IMR-90 (cell line): ENCODE measurements at regions not wholly inside any gene's neighbourhood (a gene's known extent, or its start where the extent isn't known, plus 50 kb on each side); places are given as distances from the start of the nearest gene placed in this dataset.

Source experiments
- ATAC-seq: fragments of 200-7000 bp; cut with Tn5 transposase; 2 replicates; pipeline ENCODE4 v1.9.1; 2020; ENCODE audit warnings: low read depth, mild to moderate bottlenecking, moderate library complexity
- BruUV-seq: library from RNA; stranded (reverse); fragments of 400-500 nt; replicated peaks from 2 replicates; lab custom pipeline; 2021; lab: Mats Ljungman, UMichigan
- CTCF ChIA-PET: fragments of 300-600 bp; formaldehyde crosslinking; extraction: SDS; loops from one replicate; lab custom pipeline; 2021; ENCODE audit warnings: antibody characterized with exemption; lab: Yijun Ruan, JAX
- POLR2A ChIA-PET: fragments of 300-600 bp; sonication (Branson Sonifier 250); formaldehyde crosslinking; loops from one replicate; lab custom pipeline; 2022; ENCODE audit warnings: antibody characterized with exemption; ENCODE audit not compliant: unreplicated experiment; lab: Charles Lee
- DNase-seq: peaks from one replicate; pipeline ENCODE4 v3.0.0; 2013
- H2AFZ ChIP-seq: replicated peaks from 2 replicates; pipeline ENCODE3; 2013; ENCODE audit warnings: low read length, mild to moderate bottlenecking; ENCODE audit not compliant: poor library complexity
- H2AK5ac ChIP-seq: 2 replicates; pipeline ENCODE4 v1.6.1; 2013; ENCODE audit warnings: low read depth, low read length, inconsistent platforms
- H2AK9ac ChIP-seq: replicated peaks from 2 replicates; pipeline ENCODE3; 2013; ENCODE audit warnings: mild to moderate bottlenecking, low read depth, low read length, moderate library complexity; ENCODE audit not compliant: poor library complexity
- H2BK120ac ChIP-seq: 2 replicates; pipeline ENCODE4 v1.6.1; 2013; ENCODE audit warnings: low read depth, low read length, inconsistent platforms
- H2BK15ac ChIP-seq: 3 replicates; pipeline ENCODE4 v1.6.1; 2013; ENCODE audit warnings: low read depth, low read length, inconsistent platforms
- H2BK20ac ChIP-seq: 2 replicates; pipeline ENCODE4 v1.6.1; 2013; ENCODE audit warnings: low read depth, mild to moderate bottlenecking, inconsistent platforms, low read length, moderate library complexity
- H2BK5ac ChIP-seq: 2 replicates; pipeline ENCODE4 v1.6.1; 2013; ENCODE audit warnings: mild to moderate bottlenecking, low read depth, low read length, inconsistent platforms; ENCODE audit not compliant: poor library complexity, severe bottlenecking
- H3K14ac ChIP-seq: replicated peaks from 2 replicates; pipeline ENCODE4 v1.6.1; 2013; ENCODE audit warnings: low read depth, low read length, inconsistent platforms
- H3K18ac ChIP-seq: 2 replicates; pipeline ENCODE4 v1.6.1; 2013; ENCODE audit warnings: low read depth, low read length, control low read depth
- H3K23ac ChIP-seq: 2 replicates; pipeline ENCODE4 v1.6.1; 2013; ENCODE audit warnings: low read depth, low read length, inconsistent platforms
- H3K27ac ChIP-seq: 2 replicates; pipeline ENCODE4 v1.5.1; 2013; ENCODE audit warnings: mild to moderate bottlenecking, control low read depth, low read length; ENCODE audit not compliant: insufficient read depth
- H3K27me3 ChIP-seq: 2 replicates; pipeline ENCODE4 v1.6.1; 2013; ENCODE audit warnings: low read length; ENCODE audit not compliant: control insufficient read depth, insufficient read depth
- H3K36me3 ChIP-seq: 2 replicates; pipeline ENCODE4 v1.6.1; 2013; ENCODE audit warnings: low read length, mixed read lengths; ENCODE audit not compliant: control insufficient read depth, insufficient read depth
- H3K4ac ChIP-seq: 2 replicates; pipeline ENCODE4 v1.6.1; 2013; ENCODE audit warnings: low read depth, low read length, inconsistent platforms
- H3K4me1 ChIP-seq: 2 replicates; pipeline ENCODE4 v1.6.1; 2013; ENCODE audit warnings: low read length, mixed read lengths; ENCODE audit not compliant: control insufficient read depth, insufficient read depth
- H3K4me2 ChIP-seq: 2 replicates; pipeline ENCODE4 v1.6.1; 2013; ENCODE audit warnings: low read depth, mild to moderate bottlenecking, control low read depth, low read length, moderate library complexity
- H3K4me3 ChIP-seq: 2 replicates; pipeline ENCODE4 v1.5.1; 2013; ENCODE audit warnings: low read depth, mild to moderate bottlenecking, control low read depth, low read length, moderate library complexity; ENCODE audit not compliant: insufficient read depth
- H3K56ac ChIP-seq: 2 replicates; pipeline ENCODE4 v1.6.1; 2013; ENCODE audit warnings: low read length, inconsistent platforms; ENCODE audit not compliant: insufficient read depth; ENCODE audit errors: extremely low read depth
- H3K79me1 ChIP-seq, 2 experiments: 2 replicates each; pipeline ENCODE4 v1.6.1; 2013; ENCODE audit warnings: low read length in 2 of 2, inconsistent platforms in 1 of 2, low read depth in 1 of 2
- H3K9ac ChIP-seq: 2 replicates; pipeline ENCODE4 v1.6.1; 2013; ENCODE audit warnings: low read depth, low read length, control low read depth
- H3K9me1 ChIP-seq: 2 replicates; pipeline ENCODE4 v1.6.1; 2013; ENCODE audit warnings: low read length, inconsistent platforms; ENCODE audit not compliant: insufficient read depth
- H3K9me3 ChIP-seq: 2 replicates; pipeline ENCODE4 v1.6.1; 2013; ENCODE audit warnings: low read length; ENCODE audit not compliant: control insufficient read depth, insufficient read depth
- H4K20me1 ChIP-seq: 2 replicates; pipeline ENCODE4 v1.6.1; 2013; ENCODE audit warnings: low read length, inconsistent platforms; ENCODE audit not compliant: insufficient read depth
- H4K5ac ChIP-seq: 2 replicates; pipeline ENCODE4 v1.6.1; 2013; ENCODE audit warnings: mild to moderate bottlenecking, low read depth, low read length, control low read depth
- H4K8ac ChIP-seq, 2 experiments: 2 replicates each; pipeline ENCODE4 v1.6.1; 2013; ENCODE audit warnings: low read depth in 2 of 2, low read length in 2 of 2, control low read depth in 1 of 2, inconsistent platforms in 1 of 2
- H4K91ac ChIP-seq: 2 replicates; pipeline ENCODE4 v1.6.1; 2013; ENCODE audit warnings: low read depth, low read length, inconsistent platforms; ENCODE audit not compliant: insufficient read depth
- BHLHE40 ChIP-seq: fragments of 150-350 bp; IDR thresholded peaks from 2 replicates; pipeline ENCODE4 v1.6.1; 2016; ENCODE audit warnings: mild to moderate bottlenecking, low read depth, low read length
- CHD1 ChIP-seq: IDR thresholded peaks from 2 replicates; pipeline ENCODE4 v1.6.1; 2012; ENCODE audit warnings: low read depth, low read length, improper control_type of control experiment
- MAFK ChIP-seq: IDR thresholded peaks from 2 replicates; pipeline ENCODE4 v1.6.1; 2012; ENCODE audit warnings: low read depth, low read length, improper control_type of control experiment
- MAZ ChIP-seq: IDR thresholded peaks from 2 replicates; pipeline ENCODE4 v1.6.1; 2012; ENCODE audit warnings: low read depth, mild to moderate bottlenecking, low read length, improper control_type of control experiment, moderate library complexity, borderline replicate concordance
- NFE2L2 ChIP-seq: fragments of 150-350 bp; IDR thresholded peaks from 2 replicates; pipeline ENCODE4 v1.6.1; 2016; ENCODE audit warnings: low read depth, mild to moderate bottlenecking, low read length
- POLR2A ChIP-seq: IDR thresholded peaks from 2 replicates; pipeline ENCODE4 v1.6.1; 2012; ENCODE audit warnings: mild to moderate bottlenecking, low read depth, low read length
- RAD21 ChIP-seq: IDR thresholded peaks from 2 replicates; pipeline ENCODE4 v1.6.1; 2012; ENCODE audit warnings: low read length, improper control_type of control experiment
- RFX5 ChIP-seq: IDR thresholded peaks from 2 replicates; pipeline ENCODE4 v1.8.0; 2012; ENCODE audit warnings: low read depth, mild to moderate bottlenecking, low read length, moderate library complexity
- dilution Hi-C: fragments of 300-500 bp; cut with HindIII; formaldehyde crosslinking; loops from one replicate; pipeline ENCODE4 v1.14.3; 2018; ENCODE audit warnings: low sequenced_read_pairs; ENCODE audit not compliant: unreplicated experiment
- in situ Hi-C: fragments of 300-500 bp; cut with MboI; formaldehyde crosslinking; loops from 3 replicates; pipeline ENCODE4 v1.14.3; 2019; ENCODE audit warnings: low sequenced_read_pairs, inconsistent platforms, mixed read lengths
- intact Hi-C: fragments of 100-400 bp; cut with micrococcal nuclease; formaldehyde crosslinking; loops from 2 replicates; pipeline ENCODE4 v1.10.0; 2022
- TF ChIP-seq, protein P1 (sequence below): fragments of 150-350 bp; IDR thresholded peaks from 2 replicates; pipeline ENCODE4 v1.6.1; 2017; ENCODE audit warnings: mild to moderate bottlenecking, antibody characterized with exemption, low read length, low read depth
- TF ChIP-seq, protein P2 (sequence below): fragments of 150-350 bp; IDR thresholded peaks from 2 replicates; pipeline ENCODE4 v1.6.1; 2016; ENCODE audit warnings: low read depth, mild to moderate bottlenecking, low read length, moderate library complexity, borderline replicate concordance

DNA sequence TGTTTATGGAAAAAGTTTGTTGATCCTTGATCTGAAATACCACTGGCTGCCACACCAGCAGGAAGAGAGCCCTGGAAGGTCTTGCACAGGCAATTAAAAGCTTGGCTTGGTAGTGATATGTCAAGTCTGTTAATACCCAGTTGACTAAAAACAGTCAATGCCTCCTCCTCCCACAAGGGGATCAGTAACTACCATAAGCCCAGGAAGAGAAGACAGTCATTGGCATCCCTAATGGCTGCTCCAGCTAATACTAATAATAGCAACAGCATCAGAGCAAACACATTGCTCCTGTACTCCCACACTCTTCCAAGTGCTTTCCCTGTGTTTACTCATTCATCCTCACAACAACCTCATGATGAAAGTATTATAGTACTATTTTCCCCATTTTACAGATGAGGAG lies 528.6 kb downstream of the TAFA4 start:
- no peak overlapping the region for H3K27ac ChIP-seq
- no peak overlapping the region for H2BK120ac ChIP-seq
- H3K23ac ChIP-seq, result no peak overlapping the region
- no peak overlapping the region for H2BK20ac ChIP-seq
- no peak overlapping the region for H4K91ac ChIP-seq
- intact Hi-C loops (no loop called here), in situ Hi-C loops (no loop called here), dilution Hi-C loops (no loop called here)
- H3K56ac ChIP-seq, result no peak overlapping the region
- no peaks in the 10 kb centered on the region for H3K36me3 ChIP-seq
- no peak overlapping the region for H2BK15ac ChIP-seq
- TF ChIP-seq CHD1, result no peak
- no peak for TF ChIP-seq RFX5
- TF ChIP-seq NFE2L2, result no peak
- TF ChIP-seq, protein P1, sequence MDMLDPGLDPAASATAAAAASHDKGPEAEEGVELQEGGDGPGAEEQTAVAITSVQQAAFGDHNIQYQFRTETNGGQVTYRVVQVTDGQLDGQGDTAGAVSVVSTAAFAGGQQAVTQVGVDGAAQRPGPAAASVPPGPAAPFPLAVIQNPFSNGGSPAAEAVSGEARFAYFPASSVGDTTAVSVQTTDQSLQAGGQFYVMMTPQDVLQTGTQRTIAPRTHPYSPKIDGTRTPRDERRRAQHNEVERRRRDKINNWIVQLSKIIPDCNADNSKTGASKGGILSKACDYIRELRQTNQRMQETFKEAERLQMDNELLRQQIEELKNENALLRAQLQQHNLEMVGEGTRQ, result no peak
- no peak for TF ChIP-seq MAFK
- no peak for TF ChIP-seq MAZ
- TF ChIP-seq, protein P2, sequence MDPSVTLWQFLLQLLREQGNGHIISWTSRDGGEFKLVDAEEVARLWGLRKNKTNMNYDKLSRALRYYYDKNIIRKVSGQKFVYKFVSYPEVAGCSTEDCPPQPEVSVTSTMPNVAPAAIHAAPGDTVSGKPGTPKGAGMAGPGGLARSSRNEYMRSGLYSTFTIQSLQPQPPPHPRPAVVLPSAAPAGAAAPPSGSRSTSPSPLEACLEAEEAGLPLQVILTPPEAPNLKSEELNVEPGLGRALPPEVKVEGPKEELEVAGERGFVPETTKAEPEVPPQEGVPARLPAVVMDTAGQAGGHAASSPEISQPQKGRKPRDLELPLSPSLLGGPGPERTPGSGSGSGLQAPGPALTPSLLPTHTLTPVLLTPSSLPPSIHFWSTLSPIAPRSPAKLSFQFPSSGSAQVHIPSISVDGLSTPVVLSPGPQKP, result no peak
- TF ChIP-seq BHLHE40, result no peak
- no peak for TF ChIP-seq POLR2A
- no peak for TF ChIP-seq RAD21
- ChIA-PET POLR2A (interaction anchor here (0.6 kb wide), 1 partner anchor 48 kb away, joined by 3 read pairs; no protein-coding TSS in a partner anchor), CTCF (no interaction called here)
- no peak overlapping the region for H2BK5ac ChIP-seq
- H4K20me1 ChIP-seq, result no peaks in the 10 kb centered on the region
- H3K4me3 ChIP-seq, result no peak overlapping the region
- no peak overlapping the region for H4K5ac ChIP-seq
- H3K9ac ChIP-seq, result no peak overlapping the region
- no peak overlapping the region for H3K4me2 ChIP-seq
- H4K8ac ChIP-seq, result no peak overlapping the region
- no peak for DNase-seq
- no peak overlapping the region for H2AFZ ChIP-seq
- H3K9me1 ChIP-seq, result no peaks in the 10 kb centered on the region
- H3K27me3 ChIP-seq, result no peaks in the 10 kb centered on the region
- no peak overlapping the region for H3K18ac ChIP-seq
- peaks cover 6% of the 10 kb centered on the region for H3K9me3 ChIP-seq
- no peaks in the 10 kb centered on the region for H3K79me1 ChIP-seq
- H3K4me1 ChIP-seq, result no peaks in the 10 kb centered on the region
- no TSS peak for BruUV-seq
- no peak overlapping the region for H2AK5ac ChIP-seq
- no peak for ATAC-seq
- H3K14ac ChIP-seq, result no peak overlapping the region
- no peak overlapping the region for H2AK9ac ChIP-seq
- H3K4ac ChIP-seq, result no peak overlapping the region
